DMS153 treated with DMSO at 0.1 percent for 48 hours (cell line): ENCODE measurements at regions not wholly inside any gene's neighbourhood (a gene's known extent, or its start where the extent isn't known, plus 50 kb on each side); places are given as distances from the start of the nearest gene placed in this dataset.
"Not testable (repeated sequence)": the region's sequence is repeated elsewhere in the genome, so short reads cannot be mapped to it uniquely, and the experiment has no call there.

Source experiments
- DNase-seq: peaks from one replicate; lab custom pipeline; 2025; ENCODE audit not compliant: unreplicated experiment; lab: John Stamatoyannopoulos, UW

- no peak for DNase-seq
These were observed 163.2 kb upstream of the INTU start for GRCh38 chr4:127469542-127469941.

DNA sequence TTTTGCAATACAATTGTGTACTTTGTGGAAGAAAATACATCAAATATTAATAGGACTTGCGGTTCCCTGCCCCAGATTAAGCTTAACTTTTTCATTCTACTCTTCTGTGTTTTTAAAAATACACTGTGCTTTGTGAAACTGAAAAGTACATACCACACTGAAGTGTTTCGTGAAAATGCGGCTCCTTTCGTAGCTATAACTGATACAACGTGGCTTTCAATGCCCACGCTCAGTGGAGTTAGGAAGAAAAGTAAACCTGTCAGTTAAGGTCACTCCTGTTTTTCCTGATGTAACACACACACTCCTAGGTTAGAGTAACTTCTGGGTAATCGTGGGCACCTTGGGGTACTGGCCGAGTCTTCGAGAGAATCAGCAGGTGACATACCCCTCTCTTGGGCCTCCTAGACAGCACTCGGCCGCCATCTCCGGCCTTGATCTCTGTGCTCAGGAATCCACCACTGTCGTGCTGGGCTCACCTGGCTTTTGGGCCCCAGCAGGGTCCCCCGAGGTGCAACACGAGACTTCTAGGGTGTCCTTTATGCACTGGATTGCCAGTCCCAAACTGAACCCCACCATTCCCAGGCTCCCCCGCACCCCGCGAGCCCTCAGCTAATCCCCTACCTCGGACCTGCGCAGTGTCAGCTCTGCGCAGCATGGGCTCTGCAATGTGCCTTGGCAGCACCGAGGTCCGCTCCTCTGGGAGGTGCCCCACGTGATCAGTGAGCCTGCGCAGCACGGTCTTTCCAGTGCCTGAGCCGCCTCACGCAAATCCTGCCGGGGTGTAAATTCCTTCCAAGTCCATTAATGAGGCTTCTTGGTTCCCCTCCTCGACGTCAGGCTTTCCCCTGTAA, 162.6 kb upstream of the INTU start:
- DNase-seq, result no peak

GRCh38 chr4:127478271-127478670, 154.5 kb upstream of the INTU start:
- DNase-seq, result not testable (repeated sequence)

DNA sequence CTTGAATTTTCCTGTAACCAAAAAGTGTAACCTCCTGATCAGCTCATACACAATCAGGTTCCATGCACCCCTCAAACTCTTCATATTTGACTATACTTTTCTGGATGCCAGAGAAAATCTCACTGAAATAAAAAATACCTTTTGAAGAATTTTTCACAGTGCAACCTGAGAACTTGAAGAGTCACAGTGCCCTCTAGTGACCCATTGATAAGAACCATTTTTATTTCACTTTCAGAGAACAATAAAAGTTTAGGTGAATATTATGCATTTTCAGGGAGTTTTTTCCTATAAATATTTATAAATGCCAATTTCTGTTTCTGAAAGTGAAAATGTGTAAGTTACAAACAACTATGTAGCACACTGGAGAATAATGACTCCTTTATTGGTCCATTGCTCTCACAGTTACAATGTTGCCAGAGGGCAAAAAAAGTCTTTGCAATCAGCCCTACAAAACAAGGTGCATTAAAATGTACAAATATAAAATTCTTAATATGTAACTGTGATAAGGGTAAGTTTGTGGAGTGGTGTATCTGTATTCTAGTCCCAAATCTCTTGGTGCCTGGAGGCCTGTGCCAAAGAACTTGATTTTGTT, 153.6 kb upstream of the INTU start:
- peak; percentile 7 for DNase-seq

DNA sequence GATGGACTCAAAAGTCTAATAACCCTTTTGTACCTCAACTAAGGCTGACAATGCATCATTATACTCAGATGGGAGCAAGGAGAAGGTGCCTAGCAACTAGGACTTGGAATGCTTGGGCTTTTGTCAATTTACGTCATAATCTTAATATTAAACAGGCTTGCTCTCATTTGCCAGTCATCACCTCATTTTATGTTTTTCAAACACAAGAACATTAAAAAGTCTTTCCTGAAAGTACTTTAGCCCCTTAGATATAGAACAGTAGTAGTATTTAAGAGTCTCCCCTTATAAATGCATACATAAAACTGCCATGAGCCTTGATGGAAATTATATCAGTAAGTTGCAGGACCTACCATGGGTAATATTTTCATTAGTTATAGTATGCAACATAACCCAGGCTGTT, 150.7 kb upstream of the INTU start:
- no peak for DNase-seq

GRCh38 chr4:127484117-127484516, 148.6 kb upstream of the INTU start:
- no peak for DNase-seq

- no peak for DNase-seq
These were observed 146.5 kb upstream of the INTU start for GRCh38 chr4:127486248-127486647.

GRCh38 chr4:127491571-127491970, 141.2 kb upstream of the INTU start:
- no peak for DNase-seq

- DNase-seq, result not testable (repeated sequence)
These were observed 135.9 kb upstream of the INTU start for GRCh38 chr4:127496875-127497274.

- no peak for DNase-seq
These were observed 134.4 kb upstream of the INTU start for GRCh38 chr4:127498366-127498765.

GRCh38 chr4:127500242-127500641, 132.5 kb upstream of the INTU start:
- no peak for DNase-seq

- no peak for DNase-seq
These were observed 131.7 kb upstream of the INTU start for GRCh38 chr4:127501103-127501502.

GRCh38 chr4:127503111-127503510, 129.6 kb upstream of the INTU start:
- DNase-seq, result no peak

DNA sequence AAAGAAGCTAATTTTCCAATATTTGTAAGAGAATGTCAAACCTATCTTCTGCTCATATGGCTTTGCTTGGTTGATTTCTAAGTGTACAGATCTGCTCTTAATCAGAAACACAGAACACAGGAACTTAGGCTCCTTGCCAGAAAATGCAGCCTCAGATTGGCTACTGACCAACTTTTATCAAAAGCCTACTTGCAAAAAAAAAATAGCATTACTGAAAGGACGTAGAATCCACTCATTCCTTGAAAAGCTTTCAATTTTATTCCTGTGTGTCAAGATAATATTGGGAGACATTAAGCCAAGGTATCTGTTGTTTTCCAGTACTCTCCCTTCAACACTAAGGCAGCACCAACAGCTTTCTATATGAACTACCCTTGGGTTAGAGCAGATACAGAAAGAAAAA, 127.6 kb upstream of the INTU start:
- no peak for DNase-seq

DNA sequence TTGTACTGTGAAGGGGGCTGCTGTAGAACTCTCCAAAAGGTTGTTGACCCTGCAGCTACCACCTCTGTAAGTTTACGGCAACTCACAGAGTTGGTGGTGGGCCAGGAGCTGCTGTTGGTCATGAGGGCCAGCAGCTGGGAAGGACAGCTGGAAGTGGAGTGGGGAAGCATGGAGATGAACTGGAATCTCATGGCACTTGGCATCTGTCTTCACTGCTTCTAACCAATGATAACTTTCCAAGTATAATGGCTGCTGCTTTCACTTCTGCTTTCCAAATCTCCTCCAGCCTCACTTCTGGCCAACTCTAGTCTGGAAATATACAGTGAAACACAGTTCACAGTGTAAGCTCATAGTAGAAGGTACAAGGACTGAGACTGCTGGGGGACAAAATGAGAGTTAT, 126.5 kb upstream of the INTU start:
- no peak for DNase-seq

GRCh38 chr4:127509155-127509554, 123.6 kb upstream of the INTU start:
- DNase-seq, result no peak

DNA sequence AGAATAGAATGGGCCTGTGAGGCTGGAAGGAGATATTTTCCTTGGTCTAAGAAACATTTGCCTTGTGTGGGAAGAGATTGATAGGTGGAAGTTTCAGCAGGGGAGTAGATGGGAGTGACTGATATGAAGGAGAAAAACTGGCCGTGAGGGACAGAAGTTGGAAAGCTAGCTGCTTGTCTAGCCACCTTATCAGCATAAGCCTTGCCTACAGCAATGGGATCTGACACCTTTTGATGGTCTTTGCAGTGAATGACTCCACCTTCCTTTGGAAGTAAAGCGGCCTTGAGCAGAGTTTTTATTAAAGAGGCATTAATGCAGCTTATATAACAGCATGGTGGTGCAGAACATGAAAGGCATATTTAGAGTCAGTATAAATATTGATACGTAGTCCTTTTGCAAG, 120.1 kb upstream of the INTU start:
- DNase-seq, result not testable (repeated sequence)

DNA sequence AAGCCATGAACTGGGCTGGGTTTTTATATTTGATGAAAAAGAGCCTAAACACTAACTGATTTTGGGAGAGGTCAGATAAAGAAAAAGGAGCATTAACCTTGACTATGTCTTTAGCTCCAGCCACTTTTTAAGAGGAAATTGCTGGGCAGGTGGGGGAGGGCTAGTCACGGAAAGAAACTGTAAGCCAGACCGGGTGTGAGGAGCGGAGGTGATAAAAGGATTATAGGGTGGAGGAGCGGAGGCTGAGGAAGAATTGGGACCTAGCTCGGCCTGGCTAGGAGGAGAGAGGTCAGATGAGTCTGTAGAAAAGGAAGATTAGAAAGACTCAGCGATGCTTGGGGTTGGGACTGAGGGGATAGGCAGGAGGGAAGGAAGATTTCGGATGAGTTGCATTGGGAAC, 117.5 kb upstream of the INTU start:
- not testable (repeated sequence) for DNase-seq

DNA sequence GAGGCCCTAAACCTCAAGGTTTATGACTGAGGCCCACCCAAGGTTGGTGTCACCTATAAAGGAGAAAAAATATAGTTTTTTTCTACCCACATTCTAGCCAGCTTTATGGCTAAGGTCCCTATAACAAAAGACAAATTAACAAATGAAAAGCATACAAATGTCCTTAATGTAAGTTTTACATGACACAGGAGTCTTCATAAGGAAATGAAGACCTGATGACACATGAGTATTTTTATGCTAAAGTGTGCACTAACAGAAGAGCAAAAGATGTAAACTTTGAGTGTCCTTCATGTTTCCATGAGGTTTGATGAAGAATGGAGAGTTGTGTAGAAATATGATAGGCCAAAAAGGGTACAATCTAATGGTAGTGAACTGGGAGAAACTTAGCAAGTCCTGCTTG, 114.7 kb upstream of the INTU start:
- no peak for DNase-seq

DNA sequence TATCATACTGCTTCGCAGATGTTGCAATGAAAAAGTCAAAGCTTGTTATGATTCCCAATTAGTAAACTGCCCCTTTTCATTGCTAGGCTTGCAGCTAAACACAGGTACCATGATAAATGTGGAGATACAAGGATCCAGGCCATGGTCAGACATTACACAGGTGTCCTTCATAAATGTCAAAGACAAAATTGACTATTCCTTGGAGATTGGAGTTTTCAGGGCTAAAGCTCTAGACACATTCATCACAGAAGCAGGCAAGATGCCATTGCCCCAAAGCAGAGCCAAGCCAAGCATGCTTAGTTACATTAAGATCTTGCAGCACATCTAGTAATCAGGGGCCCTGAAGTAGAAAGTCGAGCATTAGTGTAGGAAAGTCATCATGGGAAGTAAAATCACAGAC, 111.3 kb upstream of the INTU start:
- DNase-seq, result no peak

DNA sequence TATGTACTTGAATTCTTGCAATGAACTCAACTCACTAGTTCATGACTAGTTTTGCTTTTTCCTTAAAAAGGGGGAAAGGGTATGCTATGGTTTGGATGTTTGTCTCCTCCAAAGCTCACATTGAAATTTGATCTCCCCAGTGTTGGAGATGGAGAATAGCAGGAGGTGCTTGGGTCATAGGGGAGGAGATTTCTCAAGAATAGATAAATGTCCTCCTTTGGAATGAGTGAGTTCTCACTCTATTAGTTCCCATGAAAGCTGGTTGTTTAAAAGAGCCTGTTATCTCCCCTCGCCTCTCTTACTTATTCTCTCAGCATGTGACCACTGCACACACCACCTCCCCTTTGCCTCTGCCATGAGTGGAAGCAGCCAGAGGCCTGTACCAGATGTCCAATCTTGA, 109.4 kb upstream of the INTU start:
- DNase-seq, result no peak

GRCh38 chr4:127525608-127526007, 107.1 kb upstream of the INTU start:
- DNase-seq, result no peak

GRCh38 chr4:127528302-127528701, 104.5 kb upstream of the INTU start:
- no peak for DNase-seq
